Body of pancreas (tissue), 4 donors: ENCODE measurements at regions not wholly inside any gene's neighbourhood (a gene's known extent, or its start where the extent isn't known, plus 50 kb on each side); places are given as distances from the start of the nearest gene placed in this dataset.

ENCODE experiments used
- ATAC-seq: fragments of 150-250 bp; one replicate; pipeline ENCODE4 v1.9.1; 2016
- DNase-seq, 4 donors: peaks; one replicate each; pipeline ENCODE4 v3.0.0-alpha.2; 2019
- H3K27ac ChIP-seq, 4 donors: fragments of 200-600 bp; sonication (generic); 1 replicate in 3 of 4; 2 replicates in 1 of 4; pipeline versions ENCODE4 v1.5.1 to v1.6.1; 2016 to 2019; ENCODE audit warnings: mild to moderate bottlenecking in 1 of 4, mixed read lengths in 1 of 4, moderate library complexity in 1 of 4
- H3K27me3 ChIP-seq, 2 donors: fragments of 200-600 bp; sonication (generic); one replicate each; pipeline ENCODE4 v1.6.0; 2016; ENCODE audit warnings: mild to moderate bottlenecking in 1 of 2
- H3K36me3 ChIP-seq, 2 donors: fragments of 200-600 bp; sonication (generic); replicated peaks in 1 of 2; 2 replicates each; pipeline ENCODE4 v1.5.1; 2016; ENCODE audit warnings: low read depth in 2 of 2; ENCODE audit not compliant: insufficient read depth in 1 of 2
- H3K4me1 ChIP-seq: fragments of 200-600 bp; sonication (generic); one replicate; pipeline ENCODE4 v1.6.0; 2016
- H3K4me3 ChIP-seq, 2 donors: fragments of 200-600 bp; sonication (generic); 1 replicate in 1 of 2; 2 replicates in 1 of 2; pipeline ENCODE4 v1.5.1; 2016 to 2019
- H3K9me3 ChIP-seq, 3 donors: fragments of 200-600 bp; sonication (generic); 1 replicate in 2 of 3; 2 replicates in 1 of 3; pipeline ENCODE4 v1.5.1; 2016
- CTCF ChIP-seq, 7 experiments: fragments of 450-650 bp in 4 of 7; fragments of 200-600 bp in 3 of 7; sonication (generic) in 3 of 7; IDR thresholded peaks; one replicate each; pipeline ENCODE4 v1.5.1; 2016 to 2019; ENCODE audit warnings: antibody characterized with exemption in 7 of 7
- POLR2A ChIP-seq, 3 donors: fragments of 450-650 bp; IDR thresholded peaks; one replicate each; pipeline ENCODE4 v1.6.1; 2016; ENCODE audit warnings: antibody characterized with exemption in 3 of 3, mild to moderate bottlenecking in 2 of 3
- WGBS, 2 donors: methylation state at CpG; one replicate each; pipeline ENCODE4 v1.1.5; 2017; 5-methylcytosine and 5-hydroxymethylcytosine counted together
- intact Hi-C: fragments of 100-400 bp; cut with DNase I; formaldehyde crosslinking; loops from one replicate; pipeline ENCODE4 v1.15.1; 2023

DNA sequence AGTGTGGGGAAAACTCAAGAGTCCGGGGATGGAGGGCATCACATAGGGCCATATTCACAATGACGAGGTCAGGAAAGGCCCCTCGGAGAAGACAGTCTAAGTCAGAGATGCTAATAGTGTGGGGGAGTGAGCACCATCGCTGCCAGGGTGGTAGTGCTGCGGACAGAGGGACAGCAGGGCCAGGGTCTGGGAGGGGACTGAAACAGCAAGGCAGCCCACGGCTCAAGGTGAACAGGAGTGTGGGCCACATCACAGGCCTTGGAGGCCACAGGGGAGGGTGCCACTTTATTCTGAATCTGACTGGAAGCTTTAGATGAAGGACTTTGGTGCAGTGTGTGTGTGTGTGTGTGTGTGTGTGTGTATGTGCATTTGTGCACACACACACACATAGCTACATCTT, 130.9 kb upstream of the GLI2 start:
- Histone ChIP-seq H3K36me3 (no peaks in the 10 kb centered on the region), H3K27me3 (no peaks in the 10 kb centered on the region), H3K9me3 (no peaks in the 10 kb centered on the region), H3K4me3 (no peak overlapping the region), H3K4me1 (no peaks in the 10 kb centered on the region), H3K27ac (no peak overlapping the region)
- DNase-seq (no peak), ATAC-seq (no peak)
- 86 to 94% methylated on average over 6 of the region's 6 CpGs for WGBS, 2 donors
- intact Hi-C loops = no loop called here
- no peak for TF ChIP-seq CTCF (IDR thresholded peaks at IDR 0.05)
- TF ChIP-seq POLR2A (IDR thresholded peaks at IDR 0.05) = no peak

DNA sequence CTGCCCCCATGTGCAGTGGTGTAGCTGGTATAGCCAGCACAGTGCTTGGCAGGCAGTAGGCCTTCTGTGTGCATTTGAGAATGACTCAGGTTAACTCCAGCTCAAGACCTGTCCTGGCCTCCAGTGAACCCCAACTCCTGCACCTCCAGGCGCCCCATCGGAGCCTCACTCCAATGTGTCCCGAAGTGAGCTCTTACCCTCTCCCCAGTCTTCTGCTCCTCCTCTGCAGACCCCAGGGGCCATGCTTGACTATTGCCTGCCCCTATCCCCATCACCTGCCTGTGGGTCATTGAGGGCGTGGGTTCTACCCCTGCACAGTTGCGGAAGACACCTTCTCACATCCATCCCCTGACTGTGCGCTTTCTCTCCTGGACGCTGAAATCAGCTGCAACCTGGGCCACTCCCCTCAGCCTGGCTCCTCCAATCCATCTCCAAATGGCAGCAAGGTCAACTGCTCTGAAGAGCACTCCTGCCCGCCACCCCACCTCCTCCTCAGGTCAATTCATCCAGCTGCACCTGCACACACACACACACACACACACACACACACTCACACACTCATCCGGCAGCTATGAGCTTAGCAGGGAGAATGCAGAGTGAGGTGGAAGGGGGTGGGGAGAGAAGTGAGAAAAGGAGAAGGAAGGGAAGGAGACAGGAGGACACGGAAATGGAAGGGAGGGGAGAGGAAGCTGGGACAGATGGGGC, 130.3 kb upstream of the GLI2 start:
- H3K36me3 ChIP-seq = no peaks in the 10 kb centered on the region
- TF ChIP-seq POLR2A (IDR thresholded peaks at IDR 0.05) = no peak
- TF ChIP-seq CTCF (IDR thresholded peaks at IDR 0.05) = no peak
- DNase-seq = no peak
- no peaks in the 10 kb centered on the region for H3K4me1 ChIP-seq
- no peak for ATAC-seq
- H3K4me3 ChIP-seq = no peak overlapping the region
- no peaks in the 10 kb centered on the region for H3K27me3 ChIP-seq
- WGBS, 2 donors = 59 to 66% methylated on average over 9 to 10 of the region's 10 CpGs
- H3K27ac ChIP-seq = no peak overlapping the region
- H3K9me3 ChIP-seq = no peaks in the 10 kb centered on the region
- intact Hi-C loops = no loop called here

DNA sequence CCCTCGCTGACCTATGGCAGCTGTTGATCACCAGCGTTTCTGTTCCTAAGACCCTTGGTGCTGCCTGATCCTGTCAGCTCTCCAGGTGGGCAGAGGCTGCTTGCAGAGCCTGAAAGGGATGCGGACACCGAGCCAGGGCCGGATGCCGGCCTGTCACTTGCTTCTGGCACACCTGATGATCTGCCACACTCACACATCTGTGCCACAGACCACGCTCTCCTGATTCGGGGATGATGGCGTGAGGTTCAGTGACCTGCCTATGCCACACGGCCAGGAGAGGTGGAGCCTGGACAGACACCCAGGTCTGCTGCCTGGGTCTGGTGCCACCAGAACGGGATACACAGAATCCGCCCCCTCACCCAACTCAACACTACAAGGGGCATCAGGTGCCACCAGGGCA, 129.4 kb upstream of the GLI2 start:
- H3K27me3 ChIP-seq = no peaks in the 10 kb centered on the region
- ATAC-seq = no peak
- TF ChIP-seq CTCF (IDR thresholded peaks at IDR 0.05) = no peak
- no peak for TF ChIP-seq POLR2A (IDR thresholded peaks at IDR 0.05)
- H3K36me3 ChIP-seq = no peaks in the 10 kb centered on the region
- 74% methylated on average over 12 of the region's 12 CpGs; no CpG with 5 or more reads in 1 of the 2 donors for WGBS, 2 donors
- H3K4me1 ChIP-seq = no peaks in the 10 kb centered on the region
- H3K27ac ChIP-seq = no peak overlapping the region
- H3K9me3 ChIP-seq = no peaks in the 10 kb centered on the region
- no peak for DNase-seq
- H3K4me3 ChIP-seq = no peak overlapping the region
- intact Hi-C loops = no loop called here

DNA sequence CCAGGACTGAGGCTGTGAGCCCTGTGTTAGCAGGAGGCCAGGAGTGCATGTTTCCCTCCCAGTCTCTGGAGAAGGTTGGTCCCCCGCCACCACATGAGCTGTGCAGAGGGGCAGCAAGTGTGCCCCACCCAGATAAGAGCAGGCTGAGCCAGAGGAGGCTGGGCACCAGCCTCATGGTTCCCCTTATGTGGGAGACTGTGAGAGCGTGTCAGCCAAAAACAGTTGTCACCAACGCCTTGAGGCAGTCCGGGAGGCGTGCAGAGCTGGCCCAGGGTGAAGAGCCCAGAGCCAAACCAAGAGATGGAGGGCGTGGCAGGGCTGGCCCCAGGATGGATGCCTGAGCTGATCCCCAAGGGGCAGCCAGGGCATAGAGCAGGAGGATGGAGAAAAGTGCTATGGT, 128.7 kb upstream of the GLI2 start:
- intact Hi-C loops = no loop called here
- no peaks in the 10 kb centered on the region for H3K9me3 ChIP-seq
- DNase-seq = no peak
- TF ChIP-seq CTCF (IDR thresholded peaks at IDR 0.05) = no peak
- no peak for TF ChIP-seq POLR2A (IDR thresholded peaks at IDR 0.05)
- H3K4me3 ChIP-seq = no peak overlapping the region
- no peaks in the 10 kb centered on the region for H3K4me1 ChIP-seq
- no peaks in the 10 kb centered on the region for H3K27me3 ChIP-seq
- no peak overlapping the region for H3K27ac ChIP-seq
- 46 to 62% methylated on average over 4 to 6 of the region's 6 CpGs for WGBS, 2 donors
- no peaks in the 10 kb centered on the region for H3K36me3 ChIP-seq
- no peak for ATAC-seq

DNA sequence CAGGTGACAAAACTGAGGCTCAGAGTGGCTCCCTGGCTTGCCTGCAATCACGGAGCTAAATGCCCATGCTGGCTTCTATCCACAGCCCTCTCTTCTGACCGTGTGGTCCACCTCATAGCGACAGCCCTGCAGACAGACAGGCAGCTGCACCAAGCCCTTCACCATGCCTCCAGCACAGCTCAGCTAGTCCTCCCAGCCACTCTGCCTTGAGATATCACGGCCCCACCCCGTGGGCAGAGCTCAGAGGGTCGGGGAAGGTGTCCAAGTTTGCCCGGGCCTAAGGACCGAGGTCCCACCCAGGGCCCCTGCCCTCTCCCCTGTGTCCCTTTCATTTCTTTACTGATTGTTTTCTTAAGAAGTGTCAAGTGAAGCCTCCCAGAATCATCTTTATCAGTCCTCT, 128.2 kb upstream of the GLI2 start:
- 43 to 67% methylated on average over 8 of the region's 8 CpGs for WGBS, 2 donors
- Histone ChIP-seq H3K4me1 (no peaks in the 10 kb centered on the region), H3K9me3 (no peaks in the 10 kb centered on the region), H3K36me3 (no peaks in the 10 kb centered on the region), H3K4me3 (no peak overlapping the region), H3K27ac (no peak overlapping the region), H3K27me3 (no peaks in the 10 kb centered on the region)
- intact Hi-C loops = no loop called here
- no peak for ATAC-seq
- no peak for TF ChIP-seq POLR2A (IDR thresholded peaks at IDR 0.05)
- no peak for TF ChIP-seq CTCF (IDR thresholded peaks at IDR 0.05)
- DNase-seq = no peak
